ENCODE measurements at regions not wholly inside any gene's neighbourhood (a gene's known extent, or its start where the extent isn't known, plus 50 kb on each side); places are given as distances from the start of the nearest gene placed in this dataset.

DNA sequence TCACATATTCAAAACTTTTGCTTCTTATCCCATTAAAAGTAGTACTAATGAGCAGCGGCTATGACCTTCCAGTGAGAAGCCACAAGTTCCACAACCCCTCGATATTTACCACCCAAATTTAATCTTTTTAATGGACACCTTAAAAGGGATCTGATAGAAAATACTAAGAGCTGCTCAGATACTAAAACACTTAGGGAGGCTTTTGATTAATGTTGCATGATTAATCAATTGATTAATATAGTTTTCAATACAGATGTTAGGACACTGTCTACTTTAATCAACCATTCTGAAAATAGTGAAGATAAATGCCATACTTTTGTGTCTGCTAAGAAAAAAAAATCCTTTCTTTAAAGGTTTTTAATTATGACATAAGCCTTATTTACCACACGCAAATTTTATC lies 1312.8 kb upstream of the ACVR2A start:
- Histone ChIP-seq H3K79me2 (no peaks in the 10 kb centered on the region), H2AFZ (no peak overlapping the region), H3K4me1 (no peaks in the 10 kb centered on the region), H3K9me3 (ENCODE audit: control insufficient read depth, low read length) (no peaks in the 10 kb centered on the region), H3K27ac (no peak overlapping the region), H3K4me3 (ENCODE audit: low read depth, low read length) (no peak overlapping the region), H3K9ac (no peak overlapping the region), H3K4me2 (ENCODE audit: low read length) (no peak overlapping the region), H3K36me3 (ENCODE audit: control insufficient read depth, insufficient read depth, low read length) (no peaks in the 10 kb centered on the region), H3K27me3 (ENCODE audit: control insufficient read depth, insufficient read depth, low read length) (no peaks in the 10 kb centered on the region)
- TF ChIP-seq, protein P1, sequence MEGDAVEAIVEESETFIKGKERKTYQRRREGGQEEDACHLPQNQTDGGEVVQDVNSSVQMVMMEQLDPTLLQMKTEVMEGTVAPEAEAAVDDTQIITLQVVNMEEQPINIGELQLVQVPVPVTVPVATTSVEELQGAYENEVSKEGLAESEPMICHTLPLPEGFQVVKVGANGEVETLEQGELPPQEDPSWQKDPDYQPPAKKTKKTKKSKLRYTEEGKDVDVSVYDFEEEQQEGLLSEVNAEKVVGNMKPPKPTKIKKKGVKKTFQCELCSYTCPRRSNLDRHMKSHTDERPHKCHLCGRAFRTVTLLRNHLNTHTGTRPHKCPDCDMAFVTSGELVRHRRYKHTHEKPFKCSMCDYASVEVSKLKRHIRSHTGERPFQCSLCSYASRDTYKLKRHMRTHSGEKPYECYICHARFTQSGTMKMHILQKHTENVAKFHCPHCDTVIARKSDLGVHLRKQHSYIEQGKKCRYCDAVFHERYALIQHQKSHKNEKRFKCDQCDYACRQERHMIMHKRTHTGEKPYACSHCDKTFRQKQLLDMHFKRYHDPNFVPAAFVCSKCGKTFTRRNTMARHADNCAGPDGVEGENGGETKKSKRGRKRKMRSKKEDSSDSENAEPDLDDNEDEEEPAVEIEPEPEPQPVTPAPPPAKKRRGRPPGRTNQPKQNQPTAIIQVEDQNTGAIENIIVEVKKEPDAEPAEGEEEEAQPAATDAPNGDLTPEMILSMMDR (IDR thresholded peaks at IDR 0.05), result no peak

DNA sequence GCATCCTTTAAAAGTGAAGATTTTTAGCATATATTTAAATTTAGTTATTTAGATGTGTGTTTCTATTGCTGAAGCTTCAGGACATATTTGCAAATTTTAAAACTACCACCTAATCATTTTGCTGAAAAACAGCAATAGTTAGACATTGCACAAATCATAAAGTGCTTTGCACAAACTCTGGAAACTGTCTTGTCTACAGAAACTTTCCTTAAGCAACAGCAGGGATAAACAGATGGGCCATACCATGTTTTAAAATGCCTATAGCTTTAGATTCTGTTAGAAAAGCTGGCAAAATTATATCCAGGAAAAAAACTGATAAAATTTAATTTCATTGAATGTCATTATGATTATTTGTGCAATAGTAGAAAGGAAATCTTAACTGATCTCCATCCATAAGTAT lies 1313.9 kb upstream of the ACVR2A start:
- Histone ChIP-seq H3K27me3 (ENCODE audit: control insufficient read depth, insufficient read depth, low read length) (no peaks in the 10 kb centered on the region), H3K4me3 (ENCODE audit: low read depth, low read length) (no peak overlapping the region), H3K9me3 (ENCODE audit: control insufficient read depth, low read length) (no peaks in the 10 kb centered on the region), H2AFZ (no peak overlapping the region), H3K9ac (no peak overlapping the region), H3K4me1 (no peaks in the 10 kb centered on the region), H3K79me2 (no peaks in the 10 kb centered on the region), H3K36me3 (ENCODE audit: control insufficient read depth, insufficient read depth, low read length) (no peaks in the 10 kb centered on the region), H3K27ac (no peak overlapping the region), H3K4me2 (ENCODE audit: low read length) (no peak overlapping the region)
- TF ChIP-seq, protein P1 (IDR thresholded peaks at IDR 0.05), result no peak

DNA sequence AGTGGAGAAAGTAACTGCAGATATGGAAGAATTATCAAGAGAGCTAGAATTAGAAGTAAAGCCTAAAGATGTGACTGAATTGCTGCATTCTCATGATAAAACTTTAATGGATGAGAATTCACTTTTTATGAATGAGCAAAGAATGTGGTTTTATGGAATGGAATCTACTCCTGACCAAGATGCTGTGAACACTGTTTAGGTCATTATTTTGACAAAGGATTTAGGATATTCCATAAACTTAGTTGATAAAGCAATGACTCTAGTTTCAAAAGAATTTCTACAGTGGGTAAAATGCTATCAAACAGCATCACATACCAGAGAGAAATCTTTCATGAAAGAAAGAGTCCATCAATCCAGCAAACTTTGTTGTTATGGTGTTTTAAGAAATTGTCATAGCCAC lies 1317.7 kb upstream of the ACVR2A start:
- no peaks in the 10 kb centered on the region for H3K9me3 ChIP-seq (ENCODE audit: control insufficient read depth, low read length)
- no peak overlapping the region for H2AFZ ChIP-seq
- H3K4me3 ChIP-seq (ENCODE audit: low read depth, low read length), result no peak overlapping the region
- no peaks in the 10 kb centered on the region for H3K4me1 ChIP-seq
- H3K79me2 ChIP-seq, result no peaks in the 10 kb centered on the region
- H3K27me3 ChIP-seq (ENCODE audit: control insufficient read depth, insufficient read depth, low read length), result no peaks in the 10 kb centered on the region
- no peak overlapping the region for H3K9ac ChIP-seq
- no peak overlapping the region for H3K4me2 ChIP-seq (ENCODE audit: low read length)
- no peak overlapping the region for H3K27ac ChIP-seq
- TF ChIP-seq, protein P1 (IDR thresholded peaks at IDR 0.05), result no peak
- no peaks in the 10 kb centered on the region for H3K36me3 ChIP-seq (ENCODE audit: control insufficient read depth, insufficient read depth, low read length)

DNA sequence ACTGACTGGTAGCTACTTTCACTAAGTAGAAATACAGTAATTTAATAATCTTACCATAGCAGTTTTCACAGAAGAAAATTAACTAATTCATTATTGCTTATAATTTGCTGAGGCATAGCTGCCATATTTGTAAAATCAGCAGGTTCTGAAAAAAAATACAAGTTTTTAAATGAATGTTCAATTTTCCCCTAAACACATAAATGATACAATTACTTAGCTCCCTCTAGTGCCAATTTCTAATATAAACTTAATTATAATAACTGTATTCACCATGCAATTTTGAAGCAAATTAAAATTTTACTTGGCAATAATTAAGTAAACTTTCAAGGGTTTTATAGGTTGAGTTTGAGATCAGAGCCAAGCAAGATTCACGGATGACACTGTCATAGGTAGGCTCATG lies 1321.6 kb upstream of the ACVR2A start:
- no peak overlapping the region for H3K9ac ChIP-seq
- H3K36me3 ChIP-seq (ENCODE audit: control insufficient read depth, insufficient read depth, low read length), result no peaks in the 10 kb centered on the region
- no peak overlapping the region for H3K27ac ChIP-seq
- no peak overlapping the region for H3K4me2 ChIP-seq (ENCODE audit: low read length)
- H3K9me3 ChIP-seq (ENCODE audit: control insufficient read depth, low read length), result no peaks in the 10 kb centered on the region
- H3K79me2 ChIP-seq, result no peaks in the 10 kb centered on the region
- H3K4me1 ChIP-seq, result no peaks in the 10 kb centered on the region
- no peaks in the 10 kb centered on the region for H3K27me3 ChIP-seq (ENCODE audit: control insufficient read depth, insufficient read depth, low read length)
- H3K4me3 ChIP-seq (ENCODE audit: low read depth, low read length), result no peak overlapping the region
- no peak overlapping the region for H2AFZ ChIP-seq
- TF ChIP-seq, protein P1 (IDR thresholded peaks at IDR 0.05), result no peak

DNA sequence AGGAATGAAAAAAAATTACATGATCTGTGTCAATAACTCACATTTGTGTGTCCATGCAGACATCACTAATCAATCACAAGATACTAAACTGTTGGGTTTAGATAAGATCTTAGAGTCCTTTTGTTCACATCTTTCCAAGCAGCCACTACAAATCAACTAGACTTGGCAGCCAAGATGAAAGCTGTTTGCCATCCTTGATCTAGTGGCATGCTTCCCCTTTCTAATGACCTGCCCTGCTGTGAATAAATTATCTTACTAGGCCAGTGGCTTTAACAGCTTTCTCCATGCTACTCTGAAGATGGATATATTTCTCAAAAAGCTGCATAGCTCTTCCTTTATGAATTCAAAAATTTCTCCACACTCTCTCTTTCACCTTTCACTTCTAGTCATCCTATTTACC lies 1338.0 kb upstream of the ACVR2A start:
- Histone ChIP-seq H3K4me1 (no peaks in the 10 kb centered on the region), H2AFZ (no peak overlapping the region)

More for the DNA sequence above, 1338.0 kb upstream of the ACVR2A start:
- Histone ChIP-seq H3K79me2 (no peaks in the 10 kb centered on the region), H3K27me3 (ENCODE audit: control insufficient read depth, insufficient read depth, low read length) (no peaks in the 10 kb centered on the region), H3K27ac (no peak overlapping the region), H3K36me3 (ENCODE audit: control insufficient read depth, insufficient read depth, low read length) (no peaks in the 10 kb centered on the region), H3K9ac (no peak overlapping the region), H3K4me2 (ENCODE audit: low read length) (no peak overlapping the region), H3K4me3 (ENCODE audit: low read depth, low read length) (no peak overlapping the region), H3K9me3 (ENCODE audit: control insufficient read depth, low read length) (no peaks in the 10 kb centered on the region)
- TF ChIP-seq, protein P1 (IDR thresholded peaks at IDR 0.05), result no peak

Measured in parathyroid adenoma (tissue), 2 donors.